Activated T-helper 1 cell treated with anti-CD3 and anti-CD28 coated beads, Interleukin-12 subunit alpha, Interleukin-12 subunit beta, Interleukin-2, Interleukin-4 antibody, amounts not matched to agents 30 ng/mL and 10 ng/mL and 1 ng/mL, durations not matched to agents 14 hours and 24 hours and 36 hours (primary cell): ENCODE measurements at regions not wholly inside any gene's neighbourhood (a gene's known extent, or its start where the extent isn't known, plus 50 kb on each side); places are given as distances from the start of the nearest gene placed in this dataset.
"Not testable (repeated sequence)": the region's sequence is repeated elsewhere in the genome, so short reads cannot be mapped to it uniquely, and the experiment has no call there.

ENCODE experiments used
- DNase-seq: peaks from one replicate; pipeline ENCODE4 v3.0.0; 2021; ENCODE audit warnings: low spot score
- H3K27ac Mint-ChIP-seq: one replicate; pipeline ENCODE4 v1.8.0; 2021; ENCODE audit warnings: mild to moderate bottlenecking, mixed read lengths
- H3K27me3 Mint-ChIP-seq: one replicate; pipeline ENCODE4 v1.8.0; 2022; ENCODE audit warnings: mild to moderate bottlenecking, moderate library complexity, mixed read lengths; ENCODE audit not compliant: insufficient read depth
- H3K36me3 Mint-ChIP-seq: one replicate; pipeline ENCODE4 v1.8.0; 2021; ENCODE audit warnings: low read depth, mixed read lengths
- H3K4me1 Mint-ChIP-seq: one replicate; pipeline ENCODE4 v1.8.0; 2021; ENCODE audit warnings: low read depth, mixed read lengths
- H3K4me3 Mint-ChIP-seq: one replicate; pipeline ENCODE4 v1.8.0; 2021; ENCODE audit warnings: mild to moderate bottlenecking, moderate library complexity, mixed read lengths
- H3K9me3 Mint-ChIP-seq: one replicate; pipeline ENCODE4 v1.8.0; 2021; ENCODE audit warnings: mixed read lengths
- intact Hi-C: fragments of 100-400 bp; cut with micrococcal nuclease; formaldehyde crosslinking; loops from one replicate; pipeline ENCODE4 v1.15.1; 2024

- H3K27me3 Mint-ChIP-seq, result no peaks in the 10 kb centered on the region
- DNase-seq, result no peak
- no peak overlapping the region for H3K27ac Mint-ChIP-seq
- H3K4me3 Mint-ChIP-seq, result no peak overlapping the region
- no peaks in the 10 kb centered on the region for H3K9me3 Mint-ChIP-seq
- intact Hi-C loops, result no loop called here
- no peaks in the 10 kb centered on the region for H3K36me3 Mint-ChIP-seq
- H3K4me1 Mint-ChIP-seq, result no peaks in the 10 kb centered on the region
Measured at GRCh38 chrX:131861088-131861787, 161.9 kb upstream of the STK26 start.

- H3K27me3 Mint-ChIP-seq, result peaks cover 7% of the 10 kb centered on the region
- H3K9me3 Mint-ChIP-seq, result no peaks in the 10 kb centered on the region
- no peak overlapping the region for H3K4me3 Mint-ChIP-seq
- intact Hi-C loops, result no loop called here
- no peak for DNase-seq
- H3K27ac Mint-ChIP-seq, result no peak overlapping the region
- H3K4me1 Mint-ChIP-seq, result no peaks in the 10 kb centered on the region
- H3K36me3 Mint-ChIP-seq, result no peaks in the 10 kb centered on the region
Measured at GRCh38 chrX:131862321-131862720, 160.8 kb upstream of the STK26 start.

- no peak overlapping the region for H3K27ac Mint-ChIP-seq
- no peaks in the 10 kb centered on the region for H3K4me1 Mint-ChIP-seq
- DNase-seq, result no peak
- H3K9me3 Mint-ChIP-seq, result no peaks in the 10 kb centered on the region
- no peaks in the 10 kb centered on the region for H3K36me3 Mint-ChIP-seq
- intact Hi-C loops, result no loop called here
- no peak overlapping the region for H3K4me3 Mint-ChIP-seq
- peaks cover 7% of the 10 kb centered on the region for H3K27me3 Mint-ChIP-seq
Measured at GRCh38 chrX:131869182-131869581, 153.9 kb upstream of the STK26 start.

DNA sequence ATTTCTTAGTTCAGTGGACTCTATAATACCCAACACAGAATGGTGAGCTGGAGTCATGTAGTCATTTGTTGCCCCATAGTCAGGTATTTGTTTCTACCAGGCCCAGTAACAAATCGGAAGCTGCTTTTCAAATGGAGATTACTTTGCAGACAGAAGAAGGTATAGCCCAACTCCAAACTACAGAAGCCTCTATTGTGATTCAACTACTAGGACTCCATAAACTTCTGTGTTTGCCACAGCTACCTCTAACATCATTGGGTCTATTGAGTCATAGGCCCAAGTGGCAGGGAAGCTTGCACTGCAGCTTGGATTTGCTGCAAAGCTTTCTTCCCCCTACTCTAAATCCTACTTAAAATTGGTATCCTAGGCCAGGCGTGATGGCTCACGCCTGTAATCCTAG, 148.8 kb upstream of the STK26 start:
- DNase-seq, result no peak
- no peaks in the 10 kb centered on the region for H3K27me3 Mint-ChIP-seq
- no peaks in the 10 kb centered on the region for H3K4me1 Mint-ChIP-seq
- intact Hi-C loops, result no loop called here
- no peak overlapping the region for H3K4me3 Mint-ChIP-seq
- H3K27ac Mint-ChIP-seq, result no peak overlapping the region
- no peaks in the 10 kb centered on the region for H3K9me3 Mint-ChIP-seq
- no peaks in the 10 kb centered on the region for H3K36me3 Mint-ChIP-seq

DNA sequence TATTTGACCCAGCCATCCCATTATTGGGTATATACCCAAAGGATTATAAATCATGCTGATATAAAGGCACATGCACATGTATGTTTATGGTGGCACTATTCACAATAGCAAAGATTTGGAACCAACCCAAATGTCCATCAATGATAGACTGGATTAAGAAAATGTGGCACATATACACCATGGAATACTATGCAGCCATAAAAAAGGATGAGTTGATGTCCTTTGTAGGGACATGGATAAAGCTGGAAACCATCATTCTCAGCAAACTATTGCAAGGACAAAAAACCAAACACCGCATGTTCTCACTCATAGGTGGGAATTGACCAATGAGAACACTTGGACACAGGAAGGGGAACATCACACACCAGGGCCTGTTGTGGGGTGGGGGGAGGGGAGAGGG, 147.3 kb upstream of the STK26 start:
- not testable (repeated sequence) for H3K27ac Mint-ChIP-seq

DNA sequence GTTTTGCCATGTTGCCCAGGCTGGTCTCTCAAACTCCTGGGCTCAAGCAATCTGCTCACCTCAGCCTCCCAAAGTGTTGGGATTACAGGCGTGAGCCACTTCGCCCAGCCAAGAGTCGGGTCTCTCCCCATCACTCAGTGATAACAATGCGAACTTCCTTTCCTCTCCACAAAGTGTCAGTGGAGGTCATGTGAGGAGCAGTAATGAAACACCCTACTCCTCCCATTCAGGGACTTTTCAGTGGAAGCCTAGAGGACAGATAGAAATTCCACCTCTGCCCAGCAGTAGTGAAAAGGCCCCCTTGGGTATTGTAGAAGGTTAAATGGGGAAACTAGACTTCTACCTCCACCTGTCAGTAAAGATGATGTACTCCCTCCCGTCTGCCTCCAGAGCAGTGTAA, 141.9 kb upstream of the STK26 start:
- no peaks in the 10 kb centered on the region for H3K36me3 Mint-ChIP-seq
- H3K4me1 Mint-ChIP-seq, result no peaks in the 10 kb centered on the region
- no peak for DNase-seq
- H3K27ac Mint-ChIP-seq, result no peak overlapping the region
- intact Hi-C loops, result no loop called here
- H3K4me3 Mint-ChIP-seq, result no peak overlapping the region
- H3K27me3 Mint-ChIP-seq, result peaks cover 2% of the 10 kb centered on the region
- no peaks in the 10 kb centered on the region for H3K9me3 Mint-ChIP-seq

More for the DNA sequence above, 147.3 kb upstream of the STK26 start:
- H3K4me1 Mint-ChIP-seq, intact Hi-C loops, H3K36me3 Mint-ChIP-seq, DNase-seq, H3K9me3 Mint-ChIP-seq, H3K27me3 Mint-ChIP-seq, H3K4me3 Mint-ChIP-seq: not testable (repeated sequence)

- H3K27me3 Mint-ChIP-seq, H3K9me3 Mint-ChIP-seq, H3K4me3 Mint-ChIP-seq, H3K27ac Mint-ChIP-seq, H3K36me3 Mint-ChIP-seq, DNase-seq, intact Hi-C loops, H3K4me1 Mint-ChIP-seq: not testable (repeated sequence)
Measured at GRCh38 chrX:131885042-131885441, 138.1 kb upstream of the STK26 start.

DNA sequence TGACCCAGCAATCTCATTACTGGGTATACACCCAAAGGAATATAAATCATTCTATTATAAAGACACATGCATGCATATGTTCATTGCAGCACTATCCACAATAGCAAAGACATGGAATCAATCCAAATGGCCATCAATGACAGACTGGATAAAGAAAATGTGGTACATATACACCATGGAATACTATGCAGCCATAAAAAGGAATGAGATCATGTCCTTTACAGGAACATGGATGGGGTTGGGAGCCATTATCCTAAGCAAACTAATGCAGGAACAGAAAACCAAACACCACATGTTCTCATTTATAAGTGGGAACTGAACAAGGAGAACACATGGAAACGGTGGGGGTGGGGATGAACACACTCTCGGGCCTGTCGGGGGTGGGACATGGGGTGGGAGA, 129.2 kb upstream of the STK26 start:
- H3K36me3 Mint-ChIP-seq, H3K27me3 Mint-ChIP-seq: not testable (repeated sequence)

GRCh38 chrX:131894995-131895394, 128.1 kb upstream of the STK26 start:
- Mint-ChIP-seq H3K27me3 (peaks cover 2% of the 10 kb centered on the region), H3K4me1 (no peaks in the 10 kb centered on the region), H3K36me3 (peaks cover 1% of the 10 kb centered on the region), H3K4me3 (no peak overlapping the region), H3K9me3 (no peaks in the 10 kb centered on the region), H3K27ac (no peak overlapping the region)
- DNase-seq, result no peak
- intact Hi-C loops, result loop anchor here (5.0 kb wide), 1 partner anchor 127 kb away; the partner anchor contains the start of gene STK26

More for the DNA sequence above, 129.2 kb upstream of the STK26 start:
- H3K9me3 Mint-ChIP-seq, H3K4me3 Mint-ChIP-seq, intact Hi-C loops, H3K27ac Mint-ChIP-seq, DNase-seq, H3K4me1 Mint-ChIP-seq: not testable (repeated sequence)

DNA sequence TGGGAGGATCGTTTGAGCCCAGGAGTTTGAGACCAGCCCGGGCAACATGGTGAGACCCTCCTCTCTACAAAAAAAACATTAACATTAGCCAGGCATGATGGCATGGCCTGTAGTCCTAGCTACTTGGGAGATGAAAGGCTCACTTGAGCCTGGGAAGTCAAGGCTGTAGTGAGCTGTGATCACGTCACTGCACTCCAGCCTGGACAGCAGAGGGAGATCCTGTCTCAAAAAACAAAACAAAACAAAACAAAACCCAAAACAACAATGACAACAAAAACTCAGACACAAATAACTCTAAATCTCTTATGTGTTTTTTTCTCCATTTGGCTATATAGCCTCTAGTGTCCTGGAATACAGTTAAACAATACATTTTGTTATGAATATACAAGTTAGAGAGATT, 127.3 kb upstream of the STK26 start:
- intact Hi-C loops, result loop anchor here (5.0 kb wide), 1 partner anchor 126 kb away; the partner anchor contains the start of gene STK26

DNA sequence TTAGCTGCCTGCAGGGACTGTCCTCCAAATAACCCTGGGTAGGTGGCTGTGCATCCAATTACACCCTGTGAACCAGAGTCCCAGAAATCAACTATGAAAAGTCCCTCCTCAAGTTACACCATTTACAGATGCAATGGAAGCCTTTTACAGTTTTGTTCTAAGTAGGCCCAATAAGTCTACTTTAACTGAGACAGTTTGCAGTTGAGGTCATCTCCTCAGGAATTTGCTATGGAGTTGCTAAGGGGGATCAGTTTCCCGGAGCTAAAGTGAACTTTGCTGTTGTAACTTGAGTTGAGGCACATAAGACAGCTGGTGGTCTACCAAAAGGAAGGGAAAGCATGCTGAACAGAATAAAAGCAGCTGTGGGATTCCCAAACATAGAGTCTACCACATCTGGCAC, 121.6 kb upstream of the STK26 start:
- intact Hi-C loops, result no loop called here
- no peak for DNase-seq
- Mint-ChIP-seq H3K9me3 (no peaks in the 10 kb centered on the region), H3K36me3 (no peaks in the 10 kb centered on the region), H3K4me1 (no peaks in the 10 kb centered on the region), H3K27me3 (peaks cover 5% of the 10 kb centered on the region), H3K27ac (no peak overlapping the region), H3K4me3 (no peak overlapping the region)

More for the DNA sequence above, 127.3 kb upstream of the STK26 start:
- H3K4me1 Mint-ChIP-seq, result no peaks in the 10 kb centered on the region
- H3K27me3 Mint-ChIP-seq, result peaks cover 2% of the 10 kb centered on the region
- H3K4me3 Mint-ChIP-seq, result no peak overlapping the region
- no peak overlapping the region for H3K27ac Mint-ChIP-seq
- no peak for DNase-seq
- H3K9me3 Mint-ChIP-seq, result no peaks in the 10 kb centered on the region
- H3K36me3 Mint-ChIP-seq, result peaks cover 1% of the 10 kb centered on the region

DNA sequence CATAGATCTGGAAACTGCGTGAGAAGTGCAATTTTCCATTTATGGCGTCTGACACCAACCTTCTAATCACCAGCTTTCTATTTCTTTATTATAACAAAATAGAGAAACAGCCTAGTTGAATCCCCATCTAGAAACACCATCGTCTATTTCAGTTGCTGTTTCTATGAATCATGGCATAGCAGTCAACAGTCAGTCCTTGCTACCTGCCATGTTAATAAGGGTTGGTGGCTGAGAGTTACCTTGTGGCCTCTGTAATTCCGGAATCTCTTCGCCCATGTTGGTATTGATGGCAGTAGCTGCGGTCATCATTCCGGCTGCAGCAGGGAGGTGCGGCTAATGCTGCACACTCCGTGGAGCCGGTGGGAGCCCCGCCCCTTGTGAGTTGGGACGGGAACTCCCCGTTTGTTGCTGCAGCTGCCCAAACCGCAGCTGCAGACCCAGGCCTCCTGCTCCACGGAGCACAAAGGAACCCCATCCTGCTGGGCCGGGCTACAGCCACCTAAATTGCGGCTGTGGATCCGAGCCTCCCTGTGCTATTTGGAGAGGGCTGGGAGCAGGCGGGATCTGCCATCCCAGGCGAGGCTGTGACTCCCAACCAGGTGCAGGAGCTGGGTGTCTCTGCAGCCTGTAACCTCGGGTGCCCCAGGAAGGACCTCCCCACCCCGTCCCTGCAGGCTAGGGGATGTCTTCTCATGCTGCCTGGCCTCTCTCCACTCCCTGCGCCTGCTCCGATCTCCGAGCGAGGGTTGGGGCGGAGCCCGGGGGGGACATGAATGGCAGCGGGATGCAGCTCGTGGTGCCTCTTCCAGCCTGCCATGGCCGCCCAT, 115.4 kb upstream of the STK26 start:
- Mint-ChIP-seq H3K4me3 (no peak overlapping the region), H3K36me3 (no peaks in the 10 kb centered on the region), H3K27ac (no peak overlapping the region), H3K4me1 (no peaks in the 10 kb centered on the region), H3K9me3 (no peaks in the 10 kb centered on the region), H3K27me3 (peaks cover 7% of the 10 kb centered on the region)
- intact Hi-C loops, result no loop called here
- no peak for DNase-seq

DNA sequence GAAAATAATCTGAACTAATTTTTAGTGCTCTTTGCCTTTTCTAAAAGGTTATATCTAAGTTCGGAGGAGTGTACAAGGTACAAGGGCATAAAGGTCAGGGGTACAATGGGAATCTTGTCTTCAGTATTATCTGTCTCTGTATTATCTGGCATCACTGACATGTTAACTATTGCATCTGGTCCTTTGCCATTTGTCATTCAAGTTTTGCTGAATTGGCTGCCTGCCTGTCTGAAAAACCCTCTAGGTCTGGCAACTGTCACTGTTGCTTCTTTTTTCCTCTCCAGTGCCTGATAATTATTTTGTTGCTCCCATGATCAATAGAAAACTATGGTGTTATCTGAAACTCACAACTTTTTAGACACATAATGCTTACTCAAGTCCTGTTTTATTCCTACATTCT, 112.5 kb upstream of the STK26 start:
- no peak for DNase-seq
- peaks cover 7% of the 10 kb centered on the region for H3K27me3 Mint-ChIP-seq
- H3K4me3 Mint-ChIP-seq, result no peak overlapping the region
- no peak overlapping the region for H3K27ac Mint-ChIP-seq
- H3K9me3 Mint-ChIP-seq, result no peaks in the 10 kb centered on the region
- H3K36me3 Mint-ChIP-seq, result no peaks in the 10 kb centered on the region
- intact Hi-C loops, result no loop called here
- no peaks in the 10 kb centered on the region for H3K4me1 Mint-ChIP-seq
